Activated T-helper 1 cell treated with anti-CD3 and anti-CD28 coated beads, Interleukin-12 subunit alpha, Interleukin-12 subunit beta, Interleukin-2, Interleukin-4 antibody, amounts not matched to agents 30 ng/mL and 10 ng/mL and 1 ng/mL, durations not matched to agents 14 hours and 24 hours and 36 hours (primary cell): ENCODE measurements at regions not wholly inside any gene's neighbourhood (a gene's known extent, or its start where the extent isn't known, plus 50 kb on each side); places are given as distances from the start of the nearest gene placed in this dataset.

ENCODE experiments used
- DNase-seq: peaks from one replicate; pipeline ENCODE4 v3.0.0; 2021; ENCODE audit warnings: low spot score
- H3K27ac Mint-ChIP-seq: one replicate; pipeline ENCODE4 v1.8.0; 2021; ENCODE audit warnings: mild to moderate bottlenecking, mixed read lengths
- H3K27me3 Mint-ChIP-seq: one replicate; pipeline ENCODE4 v1.8.0; 2022; ENCODE audit warnings: mild to moderate bottlenecking, moderate library complexity, mixed read lengths; ENCODE audit not compliant: insufficient read depth
- H3K36me3 Mint-ChIP-seq: one replicate; pipeline ENCODE4 v1.8.0; 2021; ENCODE audit warnings: low read depth, mixed read lengths
- H3K4me1 Mint-ChIP-seq: one replicate; pipeline ENCODE4 v1.8.0; 2021; ENCODE audit warnings: low read depth, mixed read lengths
- H3K4me3 Mint-ChIP-seq: one replicate; pipeline ENCODE4 v1.8.0; 2021; ENCODE audit warnings: mild to moderate bottlenecking, moderate library complexity, mixed read lengths
- H3K9me3 Mint-ChIP-seq: one replicate; pipeline ENCODE4 v1.8.0; 2021; ENCODE audit warnings: mixed read lengths
- intact Hi-C: fragments of 100-400 bp; cut with micrococcal nuclease; formaldehyde crosslinking; loops from one replicate; pipeline ENCODE4 v1.15.1; 2024

- Mint-ChIP-seq H3K27ac (no peak overlapping the region), H3K27me3 (no peaks in the 10 kb centered on the region), H3K9me3 (peaks cover 9% of the 10 kb centered on the region), H3K4me3 (no peak overlapping the region), H3K36me3 (no peaks in the 10 kb centered on the region), H3K4me1 (no peaks in the 10 kb centered on the region)
- no peak for DNase-seq
- intact Hi-C loops: no loop called here
Measured at GRCh38 chr10:108788891-108789290, 1134.4 kb downstream of the XPNPEP1 start.

GRCh38 chr10:108787932-108788331 is 1135.4 kb downstream of the XPNPEP1 start:
- intact Hi-C loops: no loop called here
- Mint-ChIP-seq H3K27ac (no peak overlapping the region), H3K4me3 (no peak overlapping the region)

GRCh38 chr10:108785011-108785410 is 1138.3 kb downstream of the XPNPEP1 start:
- no peak overlapping the region for H3K27ac Mint-ChIP-seq

More at GRCh38 chr10:108787932-108788331, 1135.4 kb downstream of the XPNPEP1 start:
- Mint-ChIP-seq H3K36me3 (no peaks in the 10 kb centered on the region), H3K27me3 (no peaks in the 10 kb centered on the region), H3K4me1 (no peaks in the 10 kb centered on the region), H3K9me3 (peaks cover 13% of the 10 kb centered on the region)
- no peak for DNase-seq

GRCh38 chr10:108784534-108784933 is 1138.8 kb downstream of the XPNPEP1 start:
- no peak for DNase-seq
- Mint-ChIP-seq H3K27ac (no peak overlapping the region), H3K36me3 (no peaks in the 10 kb centered on the region), H3K4me1 (no peaks in the 10 kb centered on the region), H3K27me3 (no peaks in the 10 kb centered on the region), H3K9me3 (peaks cover 13% of the 10 kb centered on the region), H3K4me3 (no peak overlapping the region)
- intact Hi-C loops: no loop called here

More at GRCh38 chr10:108785011-108785410, 1138.3 kb downstream of the XPNPEP1 start:
- no peaks in the 10 kb centered on the region for H3K36me3 Mint-ChIP-seq
- H3K4me3 Mint-ChIP-seq: no peak overlapping the region
- intact Hi-C loops: no loop called here
- no peaks in the 10 kb centered on the region for H3K27me3 Mint-ChIP-seq
- peaks cover 13% of the 10 kb centered on the region for H3K9me3 Mint-ChIP-seq
- H3K4me1 Mint-ChIP-seq: no peaks in the 10 kb centered on the region
- DNase-seq: no peak

- H3K27me3 Mint-ChIP-seq: no peaks in the 10 kb centered on the region
- no peak overlapping the region for H3K4me3 Mint-ChIP-seq
- no peaks in the 10 kb centered on the region for H3K4me1 Mint-ChIP-seq
- H3K36me3 Mint-ChIP-seq: no peaks in the 10 kb centered on the region
- DNase-seq: no peak
- intact Hi-C loops: no loop called here
- peaks cover 13% of the 10 kb centered on the region for H3K9me3 Mint-ChIP-seq
- no peak overlapping the region for H3K27ac Mint-ChIP-seq
Measured at GRCh38 chr10:108783897-108784296, 1139.4 kb downstream of the XPNPEP1 start.

- intact Hi-C loops: no loop called here
- no peak overlapping the region for H3K27ac Mint-ChIP-seq
- no peak for DNase-seq
- no peaks in the 10 kb centered on the region for H3K4me1 Mint-ChIP-seq
- peaks cover 13% of the 10 kb centered on the region for H3K9me3 Mint-ChIP-seq
- H3K4me3 Mint-ChIP-seq: no peak overlapping the region
- H3K36me3 Mint-ChIP-seq: no peaks in the 10 kb centered on the region
- no peaks in the 10 kb centered on the region for H3K27me3 Mint-ChIP-seq
Measured at GRCh38 chr10:108782411-108782810, 1140.9 kb downstream of the XPNPEP1 start.

- Mint-ChIP-seq H3K27ac (no peak overlapping the region), H3K4me1 (no peaks in the 10 kb centered on the region), H3K9me3 (peaks cover 8% of the 10 kb centered on the region), H3K36me3 (no peaks in the 10 kb centered on the region), H3K27me3 (no peaks in the 10 kb centered on the region), H3K4me3 (no peak overlapping the region)
- intact Hi-C loops: no loop called here
- DNase-seq: no peak
Measured at GRCh38 chr10:108779501-108779900, 1143.8 kb downstream of the XPNPEP1 start.

- intact Hi-C loops: no loop called here
- Mint-ChIP-seq H3K4me1 (no peaks in the 10 kb centered on the region), H3K4me3 (no peak overlapping the region)
Measured at GRCh38 chr10:108775911-108776475, 1147.3 kb downstream of the XPNPEP1 start.

GRCh38 chr10:108771106-108771505 is 1152.2 kb downstream of the XPNPEP1 start:
- H3K4me3 Mint-ChIP-seq: no peak overlapping the region
- H3K4me1 Mint-ChIP-seq: no peaks in the 10 kb centered on the region
- DNase-seq: no peak

More at GRCh38 chr10:108775911-108776475, 1147.3 kb downstream of the XPNPEP1 start:
- H3K27me3 Mint-ChIP-seq: no peaks in the 10 kb centered on the region
- no peaks in the 10 kb centered on the region for H3K36me3 Mint-ChIP-seq
- no peak overlapping the region for H3K27ac Mint-ChIP-seq
- H3K9me3 Mint-ChIP-seq: no peaks in the 10 kb centered on the region
- no peak for DNase-seq

GRCh38 chr10:108765794-108766193 is 1157.5 kb downstream of the XPNPEP1 start:
- Mint-ChIP-seq H3K36me3 (no peaks in the 10 kb centered on the region), H3K4me3 (no peak overlapping the region), H3K9me3 (peaks cover 5% of the 10 kb centered on the region), H3K4me1 (no peaks in the 10 kb centered on the region), H3K27me3 (no peaks in the 10 kb centered on the region), H3K27ac (no peak overlapping the region)
- intact Hi-C loops: no loop called here
- no peak for DNase-seq

More at GRCh38 chr10:108771106-108771505, 1152.2 kb downstream of the XPNPEP1 start:
- intact Hi-C loops: no loop called here
- H3K36me3 Mint-ChIP-seq: no peaks in the 10 kb centered on the region
- peaks cover 5% of the 10 kb centered on the region for H3K9me3 Mint-ChIP-seq
- no peak overlapping the region for H3K27ac Mint-ChIP-seq
- no peaks in the 10 kb centered on the region for H3K27me3 Mint-ChIP-seq

GRCh38 chr10:108757946-108758345 is 1165.4 kb downstream of the XPNPEP1 start:
- H3K27me3 Mint-ChIP-seq: no peaks in the 10 kb centered on the region
- H3K27ac Mint-ChIP-seq: no peak overlapping the region
- no peaks in the 10 kb centered on the region for H3K9me3 Mint-ChIP-seq
- no peak for DNase-seq
- no peaks in the 10 kb centered on the region for H3K36me3 Mint-ChIP-seq
- no peak overlapping the region for H3K4me3 Mint-ChIP-seq
- H3K4me1 Mint-ChIP-seq: no peaks in the 10 kb centered on the region
- intact Hi-C loops: no loop called here

GRCh38 chr10:108755646-108756045 is 1167.7 kb downstream of the XPNPEP1 start:
- no peaks in the 10 kb centered on the region for H3K36me3 Mint-ChIP-seq
- intact Hi-C loops: no loop called here
- H3K9me3 Mint-ChIP-seq: no peaks in the 10 kb centered on the region
- H3K27ac Mint-ChIP-seq: no peak overlapping the region
- no peak overlapping the region for H3K4me3 Mint-ChIP-seq
- DNase-seq: no peak
- H3K4me1 Mint-ChIP-seq: no peaks in the 10 kb centered on the region
- H3K27me3 Mint-ChIP-seq: no peaks in the 10 kb centered on the region

- Mint-ChIP-seq H3K27ac (no peak overlapping the region), H3K27me3 (no peaks in the 10 kb centered on the region), H3K36me3 (no peaks in the 10 kb centered on the region), H3K4me3 (no peak overlapping the region), H3K4me1 (no peaks in the 10 kb centered on the region), H3K9me3 (no peaks in the 10 kb centered on the region)
- DNase-seq: no peak
- intact Hi-C loops: no loop called here
Measured at GRCh38 chr10:108753326-108753725, 1170.0 kb downstream of the XPNPEP1 start.

- Mint-ChIP-seq H3K36me3 (no peaks in the 10 kb centered on the region), H3K4me3 (no peak overlapping the region), H3K4me1 (no peaks in the 10 kb centered on the region), H3K27me3 (no peaks in the 10 kb centered on the region), H3K27ac (no peak overlapping the region), H3K9me3 (no peaks in the 10 kb centered on the region)
- intact Hi-C loops: no loop called here
- no peak for DNase-seq
Measured at GRCh38 chr10:108749042-108749441, 1174.3 kb downstream of the XPNPEP1 start.
